Sigmoid colon (tissue), 6 donors: ENCODE measurements at regions not wholly inside any gene's neighbourhood (a gene's known extent, or its start where the extent isn't known, plus 50 kb on each side); places are given as distances from the start of the nearest gene placed in this dataset.
A peak's percentile ranks its signal among the peaks of the same experiment; 100 is the strongest.

Source experiments
- DNase-seq: peaks from one replicate; pipeline ENCODE4 v3.0.0-alpha.2; 2019
- H3K27ac ChIP-seq, 4 donors: fragments of 200-600 bp; sonication (generic); one replicate each; pipeline ENCODE4 v1.5.1; 2016 to 2019; ENCODE audit warnings: mild to moderate bottlenecking in 1 of 4
- H3K27me3 ChIP-seq, 3 donors: fragments of 200-600 bp; sonication (generic); one replicate each; pipeline ENCODE4 v1.5.1; 2019; ENCODE audit warnings: mild to moderate bottlenecking in 1 of 3
- H3K36me3 ChIP-seq, 4 donors: fragments of 200-600 bp; sonication (generic); one replicate each; pipeline ENCODE4 v1.5.1; 2016 to 2019
- H3K4me1 ChIP-seq, 4 donors: fragments of 200-600 bp; sonication (generic); one replicate each; pipeline ENCODE4 v1.5.1; 2017 to 2019
- H3K4me3 ChIP-seq, 4 donors: fragments of 200-600 bp; sonication (generic); one replicate each; pipeline ENCODE4 v1.5.1; 2017 to 2019; ENCODE audit warnings: mild to moderate bottlenecking in 2 of 4, moderate library complexity in 1 of 4
- H3K9me3 ChIP-seq, 4 donors: fragments of 200-600 bp in 3 of 4; sonication (generic) in 3 of 4; one replicate each; pipeline versions ENCODE4 v1.5.1 to v1.6.1; 2013 to 2019
- EP300 ChIP-seq, 4 donors: sonication (generic); formaldehyde crosslinking; IDR thresholded peaks; one replicate each; pipeline ENCODE4 v1.6.1; 2017; ENCODE audit warnings: antibody characterized with exemption in 4 of 4
- POLR2A ChIP-seq, 2 donors: fragments of 450-650 bp; IDR thresholded peaks; one replicate each; pipeline ENCODE4 v1.6.1; 2016; ENCODE audit warnings: antibody characterized with exemption in 2 of 2, mild to moderate bottlenecking in 2 of 2, moderate library complexity in 2 of 2
- POLR2AphosphoS5 ChIP-seq, 4 donors: sonication (generic); formaldehyde crosslinking; IDR thresholded peaks; one replicate each; pipeline ENCODE4 v1.6.1; 2017; ENCODE audit warnings: antibody characterized with exemption in 4 of 4
- WGBS, 2 donors: extraction: QIAGEN DNeasy Blood & Tissue Kit; methylation state at CpG; one replicate each; pipeline ENCODE4 v1.1.7; 2013; 5-methylcytosine and 5-hydroxymethylcytosine counted together
- intact Hi-C: fragments of 100-400 bp; cut with DNase I; formaldehyde crosslinking; loops from one replicate; pipeline ENCODE4 v1.15.1; 2023
- TF ChIP-seq, protein P1 (sequence below), 4 experiments: fragments of 450-650 bp in 3 of 4; fragments of 200-600 bp in 1 of 4; IDR thresholded peaks; one replicate each; pipeline ENCODE4 v1.5.1; 2016 to 2019; ENCODE audit warnings: antibody characterized with exemption in 4 of 4, mild to moderate bottlenecking in 3 of 4, moderate library complexity in 2 of 4
- donor health status: healthy with polysubstance abuse.
- donor health status: healthy.

DNA sequence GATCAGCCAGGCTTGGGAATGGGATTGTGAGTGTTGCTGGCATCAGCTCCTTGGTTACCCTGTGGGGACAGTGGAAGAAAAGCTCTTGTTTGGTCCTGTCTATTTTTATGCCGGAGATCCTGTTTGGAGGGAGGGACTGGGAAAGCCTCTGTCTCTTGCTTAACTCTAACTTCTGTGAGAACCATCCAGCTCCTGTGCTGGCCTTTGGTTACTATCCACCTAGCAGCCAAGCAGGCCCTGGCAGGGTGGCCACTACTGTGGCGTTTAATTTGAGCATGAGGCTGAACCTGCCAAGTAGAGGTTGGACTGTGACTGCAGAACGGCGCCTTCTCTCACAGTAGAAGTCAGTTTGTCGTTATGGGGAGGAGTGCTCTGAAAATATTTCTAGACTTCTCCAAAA, 193.3 kb downstream of the UTRN start:
- Histone ChIP-seq H3K27ac (no peak overlapping the region), H3K27me3 (no peaks in the 10 kb centered on the region), H3K4me3 (no peak overlapping the region), H3K9me3 (no peaks in the 10 kb centered on the region), H3K36me3 (peaks cover 0 to 31% (median 2%) of the 10 kb centered on the region in 4 donors), H3K4me1 (no peaks in the 10 kb centered on the region)
- TF ChIP-seq EP300 (IDR thresholded peaks at IDR 0.05) = no peak
- TF ChIP-seq POLR2AphosphoS5 (IDR thresholded peaks at IDR 0.05) = no peak
- TF ChIP-seq, protein P1, sequence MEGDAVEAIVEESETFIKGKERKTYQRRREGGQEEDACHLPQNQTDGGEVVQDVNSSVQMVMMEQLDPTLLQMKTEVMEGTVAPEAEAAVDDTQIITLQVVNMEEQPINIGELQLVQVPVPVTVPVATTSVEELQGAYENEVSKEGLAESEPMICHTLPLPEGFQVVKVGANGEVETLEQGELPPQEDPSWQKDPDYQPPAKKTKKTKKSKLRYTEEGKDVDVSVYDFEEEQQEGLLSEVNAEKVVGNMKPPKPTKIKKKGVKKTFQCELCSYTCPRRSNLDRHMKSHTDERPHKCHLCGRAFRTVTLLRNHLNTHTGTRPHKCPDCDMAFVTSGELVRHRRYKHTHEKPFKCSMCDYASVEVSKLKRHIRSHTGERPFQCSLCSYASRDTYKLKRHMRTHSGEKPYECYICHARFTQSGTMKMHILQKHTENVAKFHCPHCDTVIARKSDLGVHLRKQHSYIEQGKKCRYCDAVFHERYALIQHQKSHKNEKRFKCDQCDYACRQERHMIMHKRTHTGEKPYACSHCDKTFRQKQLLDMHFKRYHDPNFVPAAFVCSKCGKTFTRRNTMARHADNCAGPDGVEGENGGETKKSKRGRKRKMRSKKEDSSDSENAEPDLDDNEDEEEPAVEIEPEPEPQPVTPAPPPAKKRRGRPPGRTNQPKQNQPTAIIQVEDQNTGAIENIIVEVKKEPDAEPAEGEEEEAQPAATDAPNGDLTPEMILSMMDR (IDR thresholded peaks at IDR 0.05) = no peak
- no peak for TF ChIP-seq POLR2A (IDR thresholded peaks at IDR 0.05)
- WGBS, 2 donors = 91 to 93% methylated on average over 5 of the region's 5 CpGs
- no peak for DNase-seq
- intact Hi-C loops = no loop called here

DNA sequence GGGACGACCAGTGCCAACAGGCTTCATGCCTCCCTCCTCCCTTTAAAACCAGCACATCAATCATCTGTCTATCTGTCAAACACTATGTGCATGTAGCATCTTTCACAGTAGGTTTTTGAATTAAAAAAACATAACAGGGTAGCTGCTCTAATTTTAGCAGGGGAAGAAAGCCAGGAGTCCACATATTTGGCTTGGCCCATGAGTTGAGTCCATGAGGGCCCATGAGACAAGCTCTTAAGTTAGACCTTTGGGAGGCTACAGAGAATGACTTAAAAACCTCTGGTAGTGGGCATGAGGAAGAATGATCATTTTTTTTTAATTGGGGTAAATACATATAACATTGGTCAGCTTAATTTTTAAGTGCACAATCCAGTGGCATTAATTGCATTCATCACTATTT, 194.9 kb downstream of the UTRN start:
- no peak for TF ChIP-seq POLR2A (IDR thresholded peaks at IDR 0.05)
- TF ChIP-seq POLR2AphosphoS5 (IDR thresholded peaks at IDR 0.05) = no peak
- TF ChIP-seq, protein P1 (IDR thresholded peaks at IDR 0.05) = no peak
- no peak for DNase-seq
- Histone ChIP-seq H3K4me3 (no peak overlapping the region), H3K27ac (no peak overlapping the region), H3K27me3 (no peaks in the 10 kb centered on the region), H3K9me3 (no peaks in the 10 kb centered on the region), H3K4me1 (no peaks in the 10 kb centered on the region), H3K36me3 (peaks cover 0 to 24% (median 0%) of the 10 kb centered on the region in 4 donors)
- intact Hi-C loops = loop anchor here (5.0 kb wide), 1 partner anchor 193 kb away; the partner anchor contains the start of gene UTRN
- 95 to 100% methylated on average over 1 of the region's 1 CpG for WGBS, 2 donors

GRCh38 chr6:144480473-144480872, 195.3 kb downstream of the UTRN start:
- Histone ChIP-seq H3K36me3 (peaks cover 0 to 24% (median 1%) of the 10 kb centered on the region in 4 donors), H3K4me3 (no peak overlapping the region), H3K27ac (no peak overlapping the region), H3K27me3 (no peaks in the 10 kb centered on the region), H3K9me3 (no peaks in the 10 kb centered on the region), H3K4me1 (no peaks in the 10 kb centered on the region)
- no peak for TF ChIP-seq POLR2A (IDR thresholded peaks at IDR 0.05)
- no peak for TF ChIP-seq EP300 (IDR thresholded peaks at IDR 0.05)
- TF ChIP-seq, protein P1 (IDR thresholded peaks at IDR 0.05) = no peak
- no peak for TF ChIP-seq POLR2AphosphoS5 (IDR thresholded peaks at IDR 0.05)
- no peak for DNase-seq
- WGBS, 2 donors = 82% methylated on average over 5 of the region's 5 CpGs
- intact Hi-C loops = loop anchor here (5.0 kb wide), 1 partner anchor 193 kb away; the partner anchor contains the start of gene UTRN

DNA sequence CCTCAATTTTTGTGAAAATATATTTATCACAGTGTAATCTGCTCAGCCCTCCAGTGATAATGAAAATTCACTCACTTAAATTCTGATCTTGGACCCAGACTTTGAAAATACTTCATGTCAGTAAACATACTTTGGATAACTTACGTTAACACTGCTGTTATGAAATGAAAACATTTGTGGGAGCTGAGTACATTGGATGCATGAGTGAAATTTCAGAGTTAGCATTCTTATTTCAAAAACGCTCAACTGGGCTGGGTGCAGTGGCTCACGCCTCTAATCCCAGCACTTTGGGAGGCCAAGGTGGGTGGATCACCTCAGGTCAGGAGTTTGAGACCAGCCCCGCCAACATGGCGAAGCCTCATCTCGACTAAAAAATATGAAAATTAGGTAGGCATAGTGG, 196.4 kb downstream of the UTRN start:
- intact Hi-C loops = loop anchor here (5.0 kb wide), 1 partner anchor 194 kb away; the partner anchor contains the start of gene UTRN
- H3K27me3 ChIP-seq = no peaks in the 10 kb centered on the region
- no peak overlapping the region for H3K27ac ChIP-seq
- H3K9me3 ChIP-seq = no peaks in the 10 kb centered on the region
- no peaks in the 10 kb centered on the region for H3K4me1 ChIP-seq
- no peak for DNase-seq
- 71 to 78% methylated on average over 6 of the region's 6 CpGs for WGBS, 2 donors
- H3K4me3 ChIP-seq = no peak overlapping the region
- peaks cover 0 to 29% (median 4%) of the 10 kb centered on the region in 4 donors for H3K36me3 ChIP-seq
- no peak for TF ChIP-seq POLR2AphosphoS5 (IDR thresholded peaks at IDR 0.05)
- TF ChIP-seq POLR2A (IDR thresholded peaks at IDR 0.05) = no peak
- no peak for TF ChIP-seq EP300 (IDR thresholded peaks at IDR 0.05)
- TF ChIP-seq, protein P1 (IDR thresholded peaks at IDR 0.05) = no peak

DNA sequence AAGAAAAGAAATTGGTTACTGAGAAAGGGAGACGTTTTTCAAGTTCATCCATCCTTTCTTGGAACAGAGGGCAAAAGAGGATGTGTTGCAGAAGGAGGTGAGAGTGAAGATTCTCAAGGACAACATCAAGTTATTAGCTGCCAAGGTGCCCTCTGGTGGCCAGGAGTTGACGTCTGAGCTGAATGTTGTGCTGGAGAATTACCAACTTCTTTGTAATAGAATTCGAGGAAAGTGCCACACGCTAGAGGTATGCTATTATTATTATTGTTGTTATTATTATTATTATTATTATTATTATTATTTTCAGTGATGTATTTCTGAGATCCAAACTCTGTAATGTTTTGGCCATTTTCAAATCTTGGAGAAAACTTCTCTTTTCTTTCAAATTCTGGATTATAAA, 197.0 kb downstream of the UTRN start:
- WGBS, 2 donors = 4 to 14% methylated on average over 4 of the region's 4 CpGs

More for the DNA sequence above, 197.0 kb downstream of the UTRN start:
- Histone ChIP-seq H3K36me3 (peaks cover 0 to 33% (median 4%) of the 10 kb centered on the region in 4 donors), H3K4me1 (no peaks in the 10 kb centered on the region), H3K9me3 (no peaks in the 10 kb centered on the region), H3K27me3 (no peaks in the 10 kb centered on the region), H3K27ac (no peak overlapping the region), H3K4me3 (no peak overlapping the region)
- intact Hi-C loops = loop anchor here (1.0 to 5.0 kb wide), 3 partner anchors 195 to 377 kb away; partner anchors contain the start of gene UTRN
- DNase-seq = peak; percentile 79
- TF ChIP-seq POLR2A (IDR thresholded peaks at IDR 0.05) (no peak), POLR2AphosphoS5 (IDR thresholded peaks at IDR 0.05) (no peak), EP300 (IDR thresholded peaks at IDR 0.05) (no peak)
- TF ChIP-seq, protein P1 (IDR thresholded peaks at IDR 0.05) = peak in 3 of 4 experiments; percentile 26 to 56 (median 32)
